ENCODE measurements at regions not wholly inside any gene's neighbourhood (a gene's known extent, or its start where the extent isn't known, plus 50 kb on each side); places are given as distances from the start of the nearest gene placed in this dataset.

- ChIA-PET CTCF (no interaction called here), POLR2A (no interaction called here)
- H3K27ac ChIP-seq (ENCODE audit: low read depth, low read length), result no peak overlapping the region
- no peak for TF ChIP-seq CTCF (IDR thresholded peaks at IDR 0.05; ENCODE audit: low read depth, low read length)
- no peak for DNase-seq (ENCODE audit: low read depth, low spot score)
- H3K27me3 ChIP-seq (ENCODE audit: control insufficient read depth, insufficient read depth, low read length), result no peaks in the 10 kb centered on the region
- H3K9me3 ChIP-seq (ENCODE audit: control insufficient read depth, insufficient read depth, low read length), result no peaks in the 10 kb centered on the region
- no peak overlapping the region for H3K4me3 ChIP-seq (ENCODE audit: low read depth, low read length)
Measured at GRCh38 chr1:191643060-191643459, 515.2 kb upstream of the RGS18 start.

- Histone ChIP-seq H3K4me3 (ENCODE audit: low read depth, low read length) (no peak overlapping the region), H3K27me3 (ENCODE audit: control insufficient read depth, insufficient read depth, low read length) (no peaks in the 10 kb centered on the region), H3K27ac (ENCODE audit: low read depth, low read length) (no peak overlapping the region), H3K9me3 (ENCODE audit: control insufficient read depth, insufficient read depth, low read length) (no peaks in the 10 kb centered on the region)
- ChIA-PET CTCF (interaction anchor here (1.5 kb wide), 1 partner anchor 798 kb away, joined by 4 read pairs; no protein-coding TSS in a partner anchor), POLR2A (no interaction called here)
- no peak for TF ChIP-seq CTCF (IDR thresholded peaks at IDR 0.05; ENCODE audit: low read depth, low read length)
- no peak for DNase-seq (ENCODE audit: low read depth, low spot score)
Measured at GRCh38 chr1:191648939-191649338, 509.3 kb upstream of the RGS18 start.

GRCh38 chr1:191662051-191662450, 496.2 kb upstream of the RGS18 start:
- ChIA-PET POLR2A (no interaction called here), CTCF (no interaction called here)
- H3K27ac ChIP-seq (ENCODE audit: low read depth, low read length), result no peak overlapping the region
- no peaks in the 10 kb centered on the region for H3K27me3 ChIP-seq (ENCODE audit: control insufficient read depth, insufficient read depth, low read length)
- H3K4me3 ChIP-seq (ENCODE audit: low read depth, low read length), result no peak overlapping the region
- H3K9me3 ChIP-seq (ENCODE audit: control insufficient read depth, insufficient read depth, low read length), result no peaks in the 10 kb centered on the region
- no peak for TF ChIP-seq CTCF (IDR thresholded peaks at IDR 0.05; ENCODE audit: low read depth, low read length)
- DNase-seq (ENCODE audit: low read depth, low spot score), result no peak

- Histone ChIP-seq H3K4me3 (ENCODE audit: low read depth, low read length) (no peak overlapping the region), H3K27ac (ENCODE audit: low read depth, low read length) (no peak overlapping the region), H3K27me3 (ENCODE audit: control insufficient read depth, insufficient read depth, low read length) (no peaks in the 10 kb centered on the region), H3K9me3 (ENCODE audit: control insufficient read depth, insufficient read depth, low read length) (no peaks in the 10 kb centered on the region)
- DNase-seq (ENCODE audit: low read depth, low spot score), result no peak
- TF ChIP-seq CTCF (IDR thresholded peaks at IDR 0.05; ENCODE audit: low read depth, low read length), result no peak
- ChIA-PET CTCF (no interaction called here), POLR2A (no interaction called here)
Measured at GRCh38 chr1:191662746-191663145, 495.5 kb upstream of the RGS18 start.

- ChIA-PET POLR2A (no interaction called here), CTCF (no interaction called here)
- DNase-seq (ENCODE audit: low read depth, low spot score), result no peak
- H3K4me3 ChIP-seq (ENCODE audit: low read depth, low read length), result no peak overlapping the region
- H3K27ac ChIP-seq (ENCODE audit: low read depth, low read length), result no peak overlapping the region
- no peaks in the 10 kb centered on the region for H3K27me3 ChIP-seq (ENCODE audit: control insufficient read depth, insufficient read depth, low read length)
- no peaks in the 10 kb centered on the region for H3K9me3 ChIP-seq (ENCODE audit: control insufficient read depth, insufficient read depth, low read length)
- no peak for TF ChIP-seq CTCF (IDR thresholded peaks at IDR 0.05; ENCODE audit: low read depth, low read length)
Measured at GRCh38 chr1:191668525-191668924, 489.7 kb upstream of the RGS18 start.
